H1 (cell line): ENCODE measurements at regions not wholly inside any gene's neighbourhood (a gene's known extent, or its start where the extent isn't known, plus 50 kb on each side); places are given as distances from the start of the nearest gene placed in this dataset.

Source experiments
- CTCF ChIA-PET: fragments of 300-600 bp; sonication (Branson Sonifier 250); formaldehyde crosslinking; loops from one replicate; lab custom pipeline; 2021; ENCODE audit not compliant: partially characterized antibody; lab: Charles Lee
- POLR2A ChIA-PET: fragments of 300-600 bp; sonication (Branson Sonifier 250); formaldehyde crosslinking; loops from one replicate; lab custom pipeline; 2021; ENCODE audit warnings: inconsistent platforms; ENCODE audit not compliant: partially characterized antibody; lab: Charles Lee
- DNase-seq, 2 experiments: peaks; one replicate each; pipeline versions ENCODE4 v3.0.0 to v3.0.0-alpha.2; 2010 to 2022; ENCODE audit warnings: low spot score in 2 of 2, low read depth in 1 of 2, mixed read lengths in 1 of 2
- FAIRE-seq: peaks from 2 replicates; lab custom pipeline; 2011; peaks lifted over from hg19 to GRCh38; lab: Jason Lieb, UNC
- H2AFZ ChIP-seq: 2 replicates; pipeline ENCODE4 v1.8.1; 2012; ENCODE audit warnings: low read length, inconsistent platforms
- H2AK5ac ChIP-seq: 2 replicates; pipeline ENCODE4 v1.6.1; 2013; ENCODE audit warnings: low read depth, low read length
- H2BK120ac ChIP-seq: replicated peaks from 2 replicates; pipeline ENCODE3; 2013; ENCODE audit warnings: low read depth, low read length, inconsistent platforms
- H2BK12ac ChIP-seq: 2 replicates; pipeline ENCODE4 v1.6.1; 2013; ENCODE audit warnings: low read depth, low read length
- H2BK15ac ChIP-seq: 2 replicates; pipeline ENCODE4 v1.6.1; 2013; ENCODE audit warnings: low read length
- H2BK20ac ChIP-seq: 2 replicates; pipeline ENCODE4 v1.6.1; 2013; ENCODE audit warnings: low read length
- H2BK5ac ChIP-seq: 2 replicates; pipeline ENCODE4 v1.6.1; 2013; ENCODE audit warnings: low read depth, low read length
- H3K14ac ChIP-seq: 2 replicates; pipeline ENCODE4 v1.6.1; 2013; ENCODE audit warnings: inconsistent platforms; ENCODE audit not compliant: insufficient read length
- H3K18ac ChIP-seq: 2 replicates; pipeline ENCODE4 v1.6.1; 2013; ENCODE audit warnings: low read length; ENCODE audit errors: extremely low read depth
- H3K23ac ChIP-seq: 2 replicates; pipeline ENCODE4 v1.6.1; 2013; ENCODE audit warnings: inconsistent platforms; ENCODE audit not compliant: insufficient read length
- H3K23me2 ChIP-seq: 2 replicates; pipeline ENCODE4 v1.6.1; 2013; ENCODE audit warnings: low read depth, low read length
- H3K27ac ChIP-seq: 2 replicates; pipeline ENCODE4 v1.6.1; 2011; ENCODE audit warnings: low read depth, low read length, inconsistent platforms
- H3K27me3 ChIP-seq, 4 experiments: replicated peaks in 1 of 4; 1 replicate in 1 of 4; 2 replicates in 3 of 4; pipeline versions ENCODE4 v1.6.1 to v1.8.1; 2011 to 2013; ENCODE audit warnings: low read length in 3 of 4, mild to moderate bottlenecking in 3 of 4, inconsistent platforms in 2 of 4, mixed read lengths in 2 of 4, moderate library complexity in 1 of 4; ENCODE audit not compliant: control insufficient read depth in 3 of 4, insufficient read depth in 3 of 4; ENCODE audit errors: extremely low read depth in 1 of 4
- H3K36me3 ChIP-seq, 4 experiments: 2 replicates each; pipeline versions ENCODE4 v1.6.1 to v1.8.1; 2011 to 2013; ENCODE audit warnings: mild to moderate bottlenecking in 4 of 4, low read length in 3 of 4, moderate library complexity in 2 of 4, control low read depth in 1 of 4, inconsistent platforms in 1 of 4; ENCODE audit not compliant: insufficient read depth in 4 of 4, control insufficient read depth in 2 of 4
- H3K4ac ChIP-seq: replicated peaks from 2 replicates; pipeline ENCODE3; 2013; ENCODE audit warnings: low read length, low read depth, mixed read lengths, inconsistent platforms; ENCODE audit not compliant: insufficient read length
- H3K4me1 ChIP-seq, 4 experiments: replicated peaks in 1 of 4; 1 replicate in 1 of 4; 2 replicates in 3 of 4; pipeline versions ENCODE4 v1.6.1 to v1.8.1; 2011 to 2013; ENCODE audit warnings: low read length in 3 of 4, inconsistent platforms in 2 of 4, mixed read lengths in 1 of 4; ENCODE audit not compliant: insufficient read depth in 4 of 4, control insufficient read depth in 3 of 4
- H3K4me2 ChIP-seq, 2 experiments: 2 replicates each; pipeline versions ENCODE4 v1.6.1 to v1.8.1; 2011 to 2013; ENCODE audit warnings: low read depth in 2 of 2, low read length in 2 of 2, control low read depth in 1 of 2, inconsistent platforms in 1 of 2, mild to moderate bottlenecking in 1 of 2; ENCODE audit not compliant: insufficient read depth in 1 of 2
- H3K4me3 ChIP-seq, 4 experiments: fragments of 200-600, 300-600 bp in 1 of 4; sonication (generic), shearing (Covaris generic), sonication (Bioruptor Twin) in 1 of 4; 2 replicates each; pipeline versions ENCODE4 v1.5.1 to v1.8.1; 2011 to 2016; ENCODE audit warnings: low read length in 4 of 4, low read depth in 3 of 4, control low read depth in 2 of 4, inconsistent platforms in 2 of 4, mild to moderate bottlenecking in 2 of 4, mixed read lengths in 1 of 4, moderate library complexity in 1 of 4; ENCODE audit not compliant: insufficient read depth in 2 of 4; ENCODE audit errors: extremely low read depth in 1 of 4
- H3K56ac ChIP-seq: replicated peaks from 2 replicates; pipeline ENCODE3; 2013; ENCODE audit warnings: low read depth, mild to moderate bottlenecking, mixed read lengths, low read length, inconsistent platforms; ENCODE audit not compliant: insufficient read length
- H3K79me1 ChIP-seq: 2 replicates; pipeline ENCODE4 v1.6.1; 2013; ENCODE audit warnings: low read depth, low read length, control low read depth
- H3K79me2 ChIP-seq, 2 experiments: 2 replicates each; pipeline versions ENCODE4 v1.6.1 to v1.8.1; 2012 to 2013; ENCODE audit warnings: low read length in 2 of 2, mild to moderate bottlenecking in 2 of 2, inconsistent platforms in 1 of 2; ENCODE audit not compliant: insufficient read depth in 2 of 2, control insufficient read depth in 1 of 2
- H3K9ac ChIP-seq, 4 experiments: replicated peaks in 1 of 4; 1 replicate in 1 of 4; 2 replicates in 3 of 4; pipeline versions ENCODE4 v1.6.1 to v1.8.1; 2011 to 2013; ENCODE audit warnings: low read depth in 3 of 4, low read length in 3 of 4, control low read depth in 2 of 4, mild to moderate bottlenecking in 2 of 4, moderate library complexity in 2 of 4, inconsistent platforms in 1 of 4; ENCODE audit errors: extremely low read depth in 1 of 4
- H3K9me3 ChIP-seq, 2 experiments: 2 replicates each; pipeline versions ENCODE4 v1.6.1 to v1.8.1; 2012 to 2013; ENCODE audit warnings: mild to moderate bottlenecking in 2 of 2, moderate library complexity in 2 of 2, control low read depth in 1 of 2, inconsistent platforms in 1 of 2, low read depth in 1 of 2, low read length in 1 of 2, mixed read lengths in 1 of 2; ENCODE audit not compliant: insufficient read depth in 2 of 2
- H4K20me1 ChIP-seq, 2 experiments: replicated peaks in 1 of 2; 2 replicates each; pipeline versions ENCODE3 to v1.8.1; 2011 to 2013; ENCODE audit warnings: inconsistent platforms in 2 of 2, low read length in 2 of 2, mild to moderate bottlenecking in 1 of 2; ENCODE audit not compliant: insufficient read depth in 2 of 2, control insufficient read depth in 1 of 2
- H4K5ac ChIP-seq: 2 replicates; pipeline ENCODE4 v1.6.1; 2013; ENCODE audit warnings: low read length, low read depth, mixed read lengths, inconsistent platforms; ENCODE audit not compliant: insufficient read length
- H4K8ac ChIP-seq: 2 replicates; pipeline ENCODE4 v1.8.0; 2013; ENCODE audit warnings: mild to moderate bottlenecking, moderate library complexity, low read length, inconsistent platforms; ENCODE audit not compliant: insufficient read depth; ENCODE audit errors: extremely low read depth
- H4K91ac ChIP-seq: replicated peaks from 2 replicates; pipeline ENCODE3; 2013; ENCODE audit warnings: low read length, mixed read lengths, inconsistent platforms; ENCODE audit not compliant: insufficient read length
- CEBPB ChIP-seq: IDR thresholded peaks from 2 replicates; pipeline ENCODE4 v1.6.1; 2012; ENCODE audit warnings: low read depth, low read length
- JUND ChIP-seq: IDR thresholded peaks from 2 replicates; pipeline ENCODE4 v1.6.1; 2011; ENCODE audit warnings: mild to moderate bottlenecking, improper control_type of control experiment, low read length
- MAFK ChIP-seq: IDR thresholded peaks from 2 replicates; pipeline ENCODE4 v1.6.1; 2012; ENCODE audit warnings: low read depth, mild to moderate bottlenecking, improper control_type of control experiment, low read length
- POU5F1 ChIP-seq: IDR thresholded peaks from 2 replicates; pipeline ENCODE4 v1.6.1; 2011; ENCODE audit warnings: low read depth, mild to moderate bottlenecking, low read length, moderate library complexity
- RFX5 ChIP-seq: IDR thresholded peaks from 2 replicates; pipeline ENCODE4 v1.6.1; 2011; ENCODE audit warnings: low read depth, low read length, improper control_type of control experiment, borderline replicate concordance
- RNF2 ChIP-seq: fragments of 200-900, 300-1000 bp; sonication (generic); IDR thresholded peaks from 2 replicates; pipeline ENCODE4 v1.7.1; 2016; ENCODE audit warnings: borderline replicate concordance, low read depth, mild to moderate bottlenecking, antibody characterized with exemption, low read length; ENCODE audit not compliant: poor library complexity, severe bottlenecking; ENCODE audit errors: missing control alignments
- SP1 ChIP-seq: IDR thresholded peaks from 2 replicates; pipeline ENCODE4 v1.6.1; 2011; ENCODE audit warnings: low read depth, low read length
- TAF7 ChIP-seq: optimal IDR thresholded peaks from 2 replicates; pipeline ENCODE3; 2011; ENCODE audit warnings: low read depth, mild to moderate bottlenecking, inconsistent platforms, low read length, moderate library complexity, borderline replicate concordance
- TEAD4 ChIP-seq: IDR thresholded peaks from 2 replicates; pipeline ENCODE4 v1.6.1; 2012; ENCODE audit warnings: low read depth, low read length, inconsistent platforms, mixed read lengths
- ZNF274 ChIP-seq: IDR thresholded peaks from 2 replicates; pipeline ENCODE4 v1.7.0; 2012; ENCODE audit warnings: low read length, borderline replicate concordance; ENCODE audit errors: extremely low read depth
- WGBS, 2 experiments: shearing (Covaris generic) in 1 of 2; methylation state at CpG; one replicate each; pipeline versions ENCODE4 v1.1.6 to v1.1.7; 2013 to 2015; ENCODE audit warnings: low lambda C conversion rate in 2 of 2, mixed read lengths in 2 of 2, inconsistent platforms in 1 of 2, low coverage in 1 of 2, missing lambda C conversion rate in 1 of 2; ENCODE audit not compliant: insufficient replicate concordance in 2 of 2, insufficient coverage in 1 of 2, insufficient read length in 1 of 2; ENCODE audit errors: extremely low coverage in 1 of 2, missing lambda C conversion rate in 1 of 2; 5-methylcytosine and 5-hydroxymethylcytosine counted together

DNA sequence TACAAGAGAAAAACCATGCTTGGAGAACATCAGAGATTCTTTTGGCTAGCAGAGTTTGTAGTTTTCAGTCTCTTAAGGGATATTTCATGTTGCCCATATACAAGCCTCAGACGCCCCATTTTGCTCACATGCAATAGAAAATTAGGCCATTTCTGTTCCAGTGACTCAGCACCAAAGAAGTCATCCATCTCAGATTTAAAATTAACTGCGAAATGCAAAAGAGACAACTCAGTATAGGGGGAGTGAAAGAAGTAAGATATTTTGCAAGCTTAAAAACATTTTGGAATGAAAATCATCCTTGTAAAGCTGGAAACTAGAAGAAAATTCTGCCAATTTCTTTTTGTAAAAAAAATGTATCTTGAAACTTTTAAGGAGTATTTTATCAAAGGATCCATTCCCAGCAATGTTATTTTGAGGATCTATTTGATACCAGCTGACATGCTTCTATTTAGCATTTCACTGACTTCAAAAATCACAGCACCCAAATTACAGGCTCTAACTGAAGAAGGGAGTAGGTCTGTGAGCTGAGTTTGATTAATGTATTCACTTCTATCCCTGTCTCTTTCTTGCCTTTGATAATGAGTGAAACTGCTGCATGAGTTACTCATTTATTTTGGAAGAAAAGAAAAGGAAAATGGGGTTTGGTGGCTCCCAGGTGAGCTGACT, 223.7 kb upstream of the SULF2 start:
- Histone ChIP-seq H2AFZ (no peak overlapping the region), H3K36me3 (no peaks in the 10 kb centered on the region), H2BK20ac (no peak overlapping the region), H3K27ac (no peak overlapping the region), H3K4me2 (no peak overlapping the region), H2BK15ac (no peak overlapping the region), H2BK12ac (no peak overlapping the region), H3K27me3 (no peaks in the 10 kb centered on the region), H4K20me1 (peaks cover 0 to 4% of the 10 kb centered on the region in 2 experiments), H4K91ac (no peak overlapping the region), H2BK5ac (no peak overlapping the region), H3K9me3 (peaks cover 10 to 14% of the 10 kb centered on the region in 2 experiments; a peak in 2 of 4 replicates), H3K79me1 (no peaks in the 10 kb centered on the region), H3K4me3 (no peak overlapping the region), H3K23ac (no peak overlapping the region), H3K9ac (no peak overlapping the region), H2AK5ac (no peak overlapping the region), H3K18ac (no peak overlapping the region), H2BK120ac (no peak overlapping the region), H4K8ac (no peak overlapping the region), H3K4ac (no peak overlapping the region), H3K14ac (no peak overlapping the region), H3K56ac (no peak overlapping the region), H3K4me1 (no peaks in the 10 kb centered on the region; a peak in 1 of 7 replicates), H3K79me2 (no peaks in the 10 kb centered on the region), H4K5ac (no peak overlapping the region), H3K23me2 (peaks cover 8% of the 10 kb centered on the region; the same call in 1 of the 2 replicates)
- POLR2A ChIA-PET = no interaction called here
- CTCF ChIA-PET = no interaction called here
- WGBS, 2 experiments = 89% methylated on average over 2 of the region's 2 CpGs; no CpG with 5 or more reads in 1 of the 2 experiments
- no peak for FAIRE-seq
- DNase-seq = no peak
- TF ChIP-seq POU5F1 (no peak), MAFK (no peak), JUND (no peak), TAF7 (no peak), TEAD4 (no peak), ZNF274 (no peak), RNF2 (no peak), RFX5 (no peak), SP1 (no peak), CEBPB (no peak)
